DOHH2 (cell line): ENCODE measurements at regions not wholly inside any gene's neighbourhood (a gene's known extent, or its start where the extent isn't known, plus 50 kb on each side); places are given as distances from the start of the nearest gene placed in this dataset.

ENCODE experiments used
- CTCF ChIP-seq: fragments of 200-600 bp; sonication (generic); IDR thresholded peaks from one replicate; pipeline ENCODE4 v1.5.1; 2014; ENCODE audit warnings: antibody characterized with exemption, mild to moderate bottlenecking, low read depth, low read length; ENCODE audit not compliant: poor library complexity, severe bottlenecking
- EZH2phosphoT487 ChIP-seq: fragments of 200-600 bp; sonication (generic); IDR thresholded peaks from 2 replicates; pipeline ENCODE4 v1.6.1; 2017; ENCODE audit warnings: borderline replicate concordance, mild to moderate bottlenecking, antibody characterized with exemption, low read length, moderate library complexity, mixed read lengths

- no peak for TF ChIP-seq CTCF
- TF ChIP-seq EZH2phosphoT487: no peak
Measured at GRCh38 chr19:5264453-5264852, 76.2 kb downstream of the PTPRS start.
